ENCODE measurements at regions not wholly inside any gene's neighbourhood (a gene's known extent, or its start where the extent isn't known, plus 50 kb on each side); places are given as distances from the start of the nearest gene placed in this dataset.
"Not testable (repeated sequence)": the region's sequence is repeated elsewhere in the genome, so short reads cannot be mapped to it uniquely, and the experiment has no call there.

GRCh38 chr3:18236726-18237125 lies 188.4 kb downstream of the SATB1 start:
- no peak for DNase-seq (ENCODE audit: low spot score)

- DNase-seq (ENCODE audit: low spot score): no peak
Measured at GRCh38 chr3:18234717-18235335, 190.3 kb downstream of the SATB1 start.

GRCh38 chr3:18233987-18234716 lies 191.0 kb downstream of the SATB1 start:
- DNase-seq (ENCODE audit: low spot score): no peak

- no peak for DNase-seq (ENCODE audit: low spot score)
Measured at GRCh38 chr3:18232317-18232716, 192.8 kb downstream of the SATB1 start.

- no peak for DNase-seq (ENCODE audit: low spot score)
Measured at GRCh38 chr3:18228060-18228459, 197.1 kb downstream of the SATB1 start.

GRCh38 chr3:18225709-18226108 lies 199.4 kb downstream of the SATB1 start:
- no peak for DNase-seq (ENCODE audit: low spot score)

GRCh38 chr3:18224426-18224825 lies 200.7 kb downstream of the SATB1 start:
- no peak for DNase-seq (ENCODE audit: low spot score)

- DNase-seq (ENCODE audit: low spot score): no peak
Measured at GRCh38 chr3:18223974-18224373, 201.2 kb downstream of the SATB1 start.

- DNase-seq (ENCODE audit: low spot score): peak; percentile 25
Measured at GRCh38 chr3:18223571-18223970, 201.6 kb downstream of the SATB1 start.

GRCh38 chr3:18222686-18223085 lies 202.5 kb downstream of the SATB1 start:
- DNase-seq (ENCODE audit: low spot score): no peak

- no peak for DNase-seq (ENCODE audit: low spot score)
Measured at GRCh38 chr3:18217507-18218174, 207.5 kb downstream of the SATB1 start.

GRCh38 chr3:18216996-18217395 lies 208.1 kb downstream of the SATB1 start:
- no peak for DNase-seq (ENCODE audit: low spot score)

GRCh38 chr3:18215639-18216038 lies 209.5 kb downstream of the SATB1 start:
- DNase-seq (ENCODE audit: low spot score): no peak

GRCh38 chr3:18211116-18211515 lies 214.0 kb downstream of the SATB1 start:
- no peak for DNase-seq (ENCODE audit: low spot score)

- DNase-seq (ENCODE audit: low spot score): no peak
Measured at GRCh38 chr3:18208856-18209255, 216.3 kb downstream of the SATB1 start.

- no peak for DNase-seq (ENCODE audit: low spot score)
Measured at GRCh38 chr3:18208091-18208490, 217.0 kb downstream of the SATB1 start.

GRCh38 chr3:18207226-18207625 lies 217.9 kb downstream of the SATB1 start:
- no peak for DNase-seq (ENCODE audit: low spot score)

GRCh38 chr3:18205701-18206100 lies 219.4 kb downstream of the SATB1 start:
- DNase-seq (ENCODE audit: low spot score): not testable (repeated sequence)

- DNase-seq (ENCODE audit: low spot score): no peak
Measured at GRCh38 chr3:18201315-18201714, 223.8 kb downstream of the SATB1 start.

GRCh38 chr3:18199757-18200156 lies 225.4 kb downstream of the SATB1 start:
- DNase-seq (ENCODE audit: low spot score): no peak

GRCh38 chr3:18195836-18196235 lies 229.3 kb downstream of the SATB1 start:
- no peak for DNase-seq (ENCODE audit: low spot score)

- DNase-seq (ENCODE audit: low spot score): no peak
Measured at GRCh38 chr3:18194431-18194830, 230.7 kb downstream of the SATB1 start.

GRCh38 chr3:18190646-18191045 lies 234.5 kb downstream of the SATB1 start:
- no peak for DNase-seq (ENCODE audit: low spot score)
